ENCODE measurements at regions not wholly inside any gene's neighbourhood (a gene's known extent, or its start where the extent isn't known, plus 50 kb on each side); places are given as distances from the start of the nearest gene placed in this dataset.

GRCh38 chr9:89773170-89773569, 168.4 kb downstream of the GADD45G start:
- TF ChIP-seq, protein P1, sequence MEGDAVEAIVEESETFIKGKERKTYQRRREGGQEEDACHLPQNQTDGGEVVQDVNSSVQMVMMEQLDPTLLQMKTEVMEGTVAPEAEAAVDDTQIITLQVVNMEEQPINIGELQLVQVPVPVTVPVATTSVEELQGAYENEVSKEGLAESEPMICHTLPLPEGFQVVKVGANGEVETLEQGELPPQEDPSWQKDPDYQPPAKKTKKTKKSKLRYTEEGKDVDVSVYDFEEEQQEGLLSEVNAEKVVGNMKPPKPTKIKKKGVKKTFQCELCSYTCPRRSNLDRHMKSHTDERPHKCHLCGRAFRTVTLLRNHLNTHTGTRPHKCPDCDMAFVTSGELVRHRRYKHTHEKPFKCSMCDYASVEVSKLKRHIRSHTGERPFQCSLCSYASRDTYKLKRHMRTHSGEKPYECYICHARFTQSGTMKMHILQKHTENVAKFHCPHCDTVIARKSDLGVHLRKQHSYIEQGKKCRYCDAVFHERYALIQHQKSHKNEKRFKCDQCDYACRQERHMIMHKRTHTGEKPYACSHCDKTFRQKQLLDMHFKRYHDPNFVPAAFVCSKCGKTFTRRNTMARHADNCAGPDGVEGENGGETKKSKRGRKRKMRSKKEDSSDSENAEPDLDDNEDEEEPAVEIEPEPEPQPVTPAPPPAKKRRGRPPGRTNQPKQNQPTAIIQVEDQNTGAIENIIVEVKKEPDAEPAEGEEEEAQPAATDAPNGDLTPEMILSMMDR (IDR thresholded peaks at IDR 0.05), result no peak
- ATAC-seq, result no peak
- Histone ChIP-seq H3K4me1 (no peaks in the 10 kb centered on the region), H3K27me3 (ENCODE audit: low read depth) (no peaks in the 10 kb centered on the region), H3K4me3 (no peak overlapping the region), H3K9me3 (no peaks in the 10 kb centered on the region), H3K27ac (no peak overlapping the region), H3K36me3 (no peaks in the 10 kb centered on the region)
- DNase-seq, result no peak
- intact Hi-C loops (cut with DNase I), result no loop called here

GRCh38 chr9:89774858-89775370, 170.1 kb downstream of the GADD45G start:
- H3K4me3 ChIP-seq, result no peak overlapping the region
- H3K27me3 ChIP-seq (ENCODE audit: low read depth), result no peaks in the 10 kb centered on the region
- H3K36me3 ChIP-seq, result no peaks in the 10 kb centered on the region
- intact Hi-C loops (cut with DNase I), result no loop called here
- no peak overlapping the region for H3K27ac ChIP-seq
- H3K9me3 ChIP-seq, result no peaks in the 10 kb centered on the region
- H3K4me1 ChIP-seq, result no peaks in the 10 kb centered on the region
- TF ChIP-seq, protein P1 (IDR thresholded peaks at IDR 0.05), result no peak
- no peak for ATAC-seq
- no peak for DNase-seq

- no peaks in the 10 kb centered on the region for H3K9me3 ChIP-seq
- H3K4me3 ChIP-seq, result no peak overlapping the region
- intact Hi-C loops (cut with DNase I), result no loop called here
- no peaks in the 10 kb centered on the region for H3K36me3 ChIP-seq
- DNase-seq (no peak), ATAC-seq (no peak)
- no peaks in the 10 kb centered on the region for H3K27me3 ChIP-seq (ENCODE audit: low read depth)
- H3K4me1 ChIP-seq, result no peaks in the 10 kb centered on the region
- TF ChIP-seq, protein P1 (IDR thresholded peaks at IDR 0.05), result no peak
- no peak overlapping the region for H3K27ac ChIP-seq
Observed at GRCh38 chr9:89775641-89776040, 170.8 kb downstream of the GADD45G start.

GRCh38 chr9:89776795-89777525, 172.1 kb downstream of the GADD45G start:
- Histone ChIP-seq H3K36me3 (no peaks in the 10 kb centered on the region), H3K9me3 (no peaks in the 10 kb centered on the region), H3K4me3 (no peak overlapping the region), H3K27ac (no peak overlapping the region), H3K4me1 (peaks cover 13% of the 10 kb centered on the region), H3K27me3 (ENCODE audit: low read depth) (no peaks in the 10 kb centered on the region)
- ATAC-seq (no peak), DNase-seq (no peak)
- intact Hi-C loops (cut with DNase I), result no loop called here
- TF ChIP-seq, protein P1 (IDR thresholded peaks at IDR 0.05), result no peak

- H3K4me1 ChIP-seq, result peaks cover 15% of the 10 kb centered on the region
- H3K4me3 ChIP-seq, result no peak overlapping the region
- H3K27me3 ChIP-seq (ENCODE audit: low read depth), result no peaks in the 10 kb centered on the region
- no peaks in the 10 kb centered on the region for H3K36me3 ChIP-seq
- DNase-seq (no peak), ATAC-seq (no peak)
- no peak overlapping the region for H3K27ac ChIP-seq
- intact Hi-C loops (cut with DNase I), result no loop called here
- no peaks in the 10 kb centered on the region for H3K9me3 ChIP-seq
- TF ChIP-seq, protein P1 (IDR thresholded peaks at IDR 0.05), result no peak
Observed at GRCh38 chr9:89777544-89777943, 172.7 kb downstream of the GADD45G start.

Measured in lower lobe of right lung (tissue), 2 donors.